ENCODE measurements at regions not wholly inside any gene's neighbourhood (a gene's known extent, or its start where the extent isn't known, plus 50 kb on each side); places are given as distances from the start of the nearest gene placed in this dataset.

DNA sequence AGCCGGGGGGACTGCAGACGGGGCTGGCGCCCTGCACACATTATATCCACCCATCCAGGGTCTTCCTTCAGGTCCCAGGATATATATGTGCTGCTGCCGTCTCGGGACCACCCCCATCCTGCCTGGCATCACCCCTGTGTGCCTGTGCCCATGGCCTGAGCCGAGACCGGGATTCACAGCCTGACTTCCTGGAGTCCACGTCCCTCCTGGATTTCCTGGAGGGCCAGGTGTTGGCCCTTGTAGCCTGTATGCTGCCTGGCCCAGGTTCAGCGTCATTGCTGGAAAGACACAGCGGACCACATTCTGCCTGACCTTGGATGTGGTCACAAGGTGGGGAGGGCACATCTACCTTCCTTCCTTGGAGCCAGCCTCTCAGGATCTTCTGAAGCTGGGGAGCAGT, 551.1 kb downstream of the BRD1 start:
- in situ Hi-C loops (cut with MboI; ENCODE audit: low sequenced_read_pairs): no loop called here
- ATAC-seq (ENCODE audit: low read depth): no peak
- WGBS, 2 experiments (ENCODE audit: extremely low coverage in 2 of 2, insufficient read length in 1 of 2): no CpG with 5 or more reads among the region's 10 CpGs
- no peak overlapping the region for H4K8ac ChIP-seq (ENCODE audit: low read depth in 2 of 2, low read length in 2 of 2)
- no peak overlapping the region for H3K4me2 ChIP-seq (ENCODE audit: low read depth, low read length)
- H3K56ac ChIP-seq (ENCODE audit: extremely low read depth, insufficient read depth, low read length): no peak overlapping the region
- no peak overlapping the region for H2AFZ ChIP-seq (replicated peaks; ENCODE audit: low read length, poor library complexity)
- H3K14ac ChIP-seq (replicated peaks; ENCODE audit: low read depth, low read length): no peak overlapping the region
- no peaks in the 10 kb centered on the region for H3K9me1 ChIP-seq (ENCODE audit: insufficient read depth, low read length)
- no peak overlapping the region for H3K27ac ChIP-seq (ENCODE audit: insufficient read depth, low read length)
- no peak overlapping the region for H3K18ac ChIP-seq (ENCODE audit: low read depth, low read length)
- H3K9ac ChIP-seq (ENCODE audit: low read depth, low read length): no peak overlapping the region
- no peak overlapping the region for H2BK120ac ChIP-seq (ENCODE audit: low read depth, low read length)
- no TSS peak for BruUV-seq (replicated peaks)
- no peak overlapping the region for H2BK20ac ChIP-seq (ENCODE audit: low read depth, low read length)
- H2AK9ac ChIP-seq (replicated peaks; ENCODE audit: low read depth, low read length, poor library complexity): no peak overlapping the region
- DNase-seq: no peak
- no peaks in the 10 kb centered on the region for H4K20me1 ChIP-seq (ENCODE audit: insufficient read depth, low read length)
- TF ChIP-seq, protein P1, sequence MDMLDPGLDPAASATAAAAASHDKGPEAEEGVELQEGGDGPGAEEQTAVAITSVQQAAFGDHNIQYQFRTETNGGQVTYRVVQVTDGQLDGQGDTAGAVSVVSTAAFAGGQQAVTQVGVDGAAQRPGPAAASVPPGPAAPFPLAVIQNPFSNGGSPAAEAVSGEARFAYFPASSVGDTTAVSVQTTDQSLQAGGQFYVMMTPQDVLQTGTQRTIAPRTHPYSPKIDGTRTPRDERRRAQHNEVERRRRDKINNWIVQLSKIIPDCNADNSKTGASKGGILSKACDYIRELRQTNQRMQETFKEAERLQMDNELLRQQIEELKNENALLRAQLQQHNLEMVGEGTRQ (IDR thresholded peaks at IDR 0.05; ENCODE audit: low read depth, low read length): no peak
- TF ChIP-seq MXI1 (IDR thresholded peaks at IDR 0.05; ENCODE audit: borderline replicate concordance, low read depth, low read length): no peak
- no peak for TF ChIP-seq BHLHE40 (IDR thresholded peaks at IDR 0.05; ENCODE audit: low read depth, low read length)
- TF ChIP-seq RAD21 (IDR thresholded peaks at IDR 0.05; ENCODE audit: low read length): no peak
- TF ChIP-seq, protein P2, sequence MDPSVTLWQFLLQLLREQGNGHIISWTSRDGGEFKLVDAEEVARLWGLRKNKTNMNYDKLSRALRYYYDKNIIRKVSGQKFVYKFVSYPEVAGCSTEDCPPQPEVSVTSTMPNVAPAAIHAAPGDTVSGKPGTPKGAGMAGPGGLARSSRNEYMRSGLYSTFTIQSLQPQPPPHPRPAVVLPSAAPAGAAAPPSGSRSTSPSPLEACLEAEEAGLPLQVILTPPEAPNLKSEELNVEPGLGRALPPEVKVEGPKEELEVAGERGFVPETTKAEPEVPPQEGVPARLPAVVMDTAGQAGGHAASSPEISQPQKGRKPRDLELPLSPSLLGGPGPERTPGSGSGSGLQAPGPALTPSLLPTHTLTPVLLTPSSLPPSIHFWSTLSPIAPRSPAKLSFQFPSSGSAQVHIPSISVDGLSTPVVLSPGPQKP (IDR thresholded peaks at IDR 0.05; ENCODE audit: borderline replicate concordance, low read depth, low read length): no peak
- TF ChIP-seq CEBPB (IDR thresholded peaks at IDR 0.05; ENCODE audit: low read depth, low read length): no peak
- no peak for TF ChIP-seq SMC3 (IDR thresholded peaks at IDR 0.05; ENCODE audit: low read depth, low read length)
- TF ChIP-seq CHD1 (IDR thresholded peaks at IDR 0.05; ENCODE audit: low read depth, low read length): no peak
- no peak for TF ChIP-seq MAFK (IDR thresholded peaks at IDR 0.05; ENCODE audit: low read depth, low read length)
- H3K4ac ChIP-seq (ENCODE audit: low read depth, low read length): no peak overlapping the region
- no peak overlapping the region for H4K91ac ChIP-seq (ENCODE audit: insufficient read depth, low read depth, low read length)
- no peaks in the 10 kb centered on the region for H3K79me1 ChIP-seq (ENCODE audit: low read depth in 1 of 2, low read length in 2 of 2)
- H2AK5ac ChIP-seq (ENCODE audit: low read depth, low read length): no peak overlapping the region
- dilution Hi-C loops (cut with HindIII; ENCODE audit: low sequenced_read_pairs, unreplicated experiment): no loop called here
- H2BK5ac ChIP-seq (ENCODE audit: low read depth, low read length, poor library complexity, severe bottlenecking): no peak overlapping the region
- intact Hi-C loops (cut with micrococcal nuclease): no loop called here
- POLR2A ChIA-PET (ENCODE audit: unreplicated experiment): no interaction called here
- no peak overlapping the region for H3K23ac ChIP-seq (ENCODE audit: low read depth, low read length)
- no peaks in the 10 kb centered on the region for H3K4me1 ChIP-seq (ENCODE audit: control insufficient read depth, insufficient read depth, low read length)
- no peak overlapping the region for H2BK15ac ChIP-seq (ENCODE audit: low read depth, low read length)
- no peak overlapping the region for H4K5ac ChIP-seq (ENCODE audit: low read depth, low read length)
- H3K36me3 ChIP-seq (ENCODE audit: control insufficient read depth, insufficient read depth, low read length): no peaks in the 10 kb centered on the region
- CTCF ChIA-PET: no interaction called here
- no peaks in the 10 kb centered on the region for H3K27me3 ChIP-seq (ENCODE audit: control insufficient read depth, insufficient read depth, low read length)
- H3K9me3 ChIP-seq (ENCODE audit: control insufficient read depth, insufficient read depth, low read length): peaks cover 37% of the 10 kb centered on the region
- H3K4me3 ChIP-seq (ENCODE audit: insufficient read depth, low read depth, low read length): no peak overlapping the region

Data from IMR-90 (cell line).